ENCODE measurements at regions not wholly inside any gene's neighbourhood (a gene's known extent, or its start where the extent isn't known, plus 50 kb on each side); places are given as distances from the start of the nearest gene placed in this dataset.

DNA sequence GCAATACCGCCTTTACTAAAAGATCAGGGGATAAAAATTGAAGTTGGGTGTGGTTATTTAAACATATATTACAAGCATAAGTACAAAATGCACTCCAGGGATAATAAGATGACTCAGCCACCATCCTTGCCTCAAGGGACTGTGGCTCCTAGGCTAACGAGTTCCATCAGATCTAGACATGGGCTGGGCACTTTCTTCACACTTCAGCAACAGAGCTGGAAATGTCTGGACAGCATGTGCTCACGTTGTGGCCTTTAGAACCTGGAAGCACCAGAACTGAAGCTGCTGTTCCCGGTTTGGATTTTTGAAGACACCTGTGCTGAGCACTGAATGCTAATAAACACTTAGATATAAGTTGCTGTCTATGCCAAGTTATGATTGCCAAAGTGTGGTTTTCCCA, 384.2 kb upstream of the SALL3 start:
- no peak for DNase-seq (ENCODE audit: low read depth, low spot score)

DNA sequence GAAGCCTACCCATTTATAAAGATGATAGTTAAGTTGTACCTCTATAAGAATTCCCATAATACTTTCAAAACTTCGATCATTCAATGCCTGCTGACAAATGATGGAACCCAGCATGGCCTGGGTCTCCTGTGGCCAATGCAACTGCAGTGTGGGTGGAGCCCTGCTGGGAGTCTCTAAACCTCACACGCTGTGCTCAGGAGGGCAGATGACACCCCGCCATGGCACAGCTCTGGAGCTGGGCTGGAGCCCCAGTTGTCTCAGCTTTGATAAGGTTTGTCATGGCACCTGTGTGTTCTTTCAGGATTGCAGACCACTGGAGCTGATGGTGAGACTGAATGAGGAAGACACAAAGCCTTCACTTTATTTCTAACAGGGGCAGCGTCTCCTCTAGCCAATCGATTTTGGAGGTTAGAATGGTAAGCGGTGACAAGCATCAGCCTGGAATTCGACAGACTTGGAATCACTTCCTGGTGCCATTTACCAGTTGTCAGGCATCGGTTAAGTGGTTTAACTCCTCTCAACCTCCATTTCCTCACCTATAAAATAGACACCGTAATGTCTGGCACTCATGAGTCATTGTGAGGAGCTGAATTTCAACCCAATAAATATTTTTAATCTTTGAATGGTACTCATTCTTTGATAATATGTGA, 383.6 kb upstream of the SALL3 start:
- DNase-seq (ENCODE audit: low read depth, low spot score), result no peak

DNA sequence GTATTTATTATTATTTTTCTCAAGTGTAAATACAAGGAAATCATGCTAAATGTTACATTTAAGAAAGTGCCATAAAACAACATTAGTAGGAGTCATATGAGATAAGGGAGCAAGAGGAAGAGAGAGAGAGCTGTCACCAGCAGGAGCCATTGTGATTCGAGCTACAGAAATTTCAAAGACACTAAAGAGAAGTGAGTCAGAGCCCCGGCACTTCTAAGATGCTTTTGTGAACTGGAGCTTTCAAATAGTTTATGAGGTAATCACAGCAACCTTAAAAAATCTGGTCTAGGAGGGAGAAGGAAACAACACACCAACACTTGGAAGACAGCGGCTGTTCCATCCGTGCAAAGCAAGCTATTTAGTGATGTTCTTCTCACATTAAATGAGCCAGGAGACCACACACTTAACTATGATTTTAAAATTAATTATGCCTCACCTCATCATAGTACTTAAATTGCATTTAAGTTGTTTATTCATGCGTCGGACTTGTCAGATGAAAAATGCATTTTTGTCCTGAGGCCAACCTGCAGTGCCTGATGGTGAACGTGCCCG, 382.7 kb upstream of the SALL3 start:
- peak; percentile 9 for DNase-seq (ENCODE audit: low read depth, low spot score)

DNA sequence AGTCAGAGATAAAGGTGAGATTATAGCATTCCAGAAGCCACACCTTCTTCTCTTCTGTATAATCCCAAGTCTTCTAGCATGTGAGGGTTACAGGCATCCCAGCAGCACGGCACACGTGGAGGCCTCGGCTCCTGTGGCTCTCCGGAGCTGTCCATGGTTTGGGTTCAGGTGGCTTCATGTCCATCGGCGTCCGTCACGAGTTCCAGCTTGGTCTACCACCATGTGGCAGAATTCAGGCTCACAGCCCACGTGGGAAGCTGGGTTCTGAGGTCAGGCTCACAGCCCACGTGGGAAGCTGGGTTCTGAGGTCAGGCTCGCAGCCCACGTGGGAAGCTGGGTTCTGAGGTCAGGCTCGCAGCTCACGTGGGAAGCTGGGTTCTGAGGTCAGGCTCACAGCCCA, 378.3 kb upstream of the SALL3 start:
- DNase-seq (ENCODE audit: low read depth, low spot score), result no peak

DNA sequence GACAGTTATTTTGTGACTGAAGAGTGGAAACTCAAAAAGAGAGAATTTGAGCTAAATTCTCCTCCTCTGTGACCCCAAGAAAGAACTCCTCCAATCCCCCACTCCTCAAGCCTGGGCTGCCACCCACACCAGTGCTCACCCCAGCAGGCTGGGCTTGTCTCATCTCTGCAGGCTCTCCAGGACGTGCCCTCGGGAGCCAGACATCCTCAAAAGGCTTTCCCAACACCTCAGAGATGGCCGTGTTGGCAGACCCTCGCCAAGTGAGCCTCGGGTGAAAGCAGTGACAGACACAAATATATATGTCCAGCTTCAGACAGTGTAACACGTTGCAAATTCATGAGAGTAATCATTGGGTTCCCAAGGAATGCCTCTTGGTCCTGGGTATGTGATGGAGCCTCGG, 377.7 kb upstream of the SALL3 start:
- no peak for DNase-seq (ENCODE audit: low read depth, low spot score)

DNA sequence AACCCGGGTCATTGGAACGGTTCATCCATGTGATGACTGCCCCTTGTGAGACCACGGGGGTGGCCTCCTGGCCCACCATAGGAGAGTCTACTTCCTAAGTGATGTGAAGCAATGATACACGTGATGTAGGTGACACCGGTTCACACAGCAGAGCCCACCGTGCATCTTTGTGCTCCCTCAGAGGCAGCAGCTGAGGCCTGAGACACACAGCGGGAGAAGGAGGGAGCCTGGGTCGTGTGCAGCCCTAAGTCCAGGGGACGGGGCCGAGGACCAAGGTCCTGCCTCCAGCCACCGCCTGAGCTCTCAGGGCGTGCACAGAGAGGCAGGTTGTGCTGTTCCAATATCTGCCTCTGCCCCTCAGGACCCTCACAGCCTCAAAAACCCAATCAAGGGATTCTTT, 377.2 kb upstream of the SALL3 start:
- DNase-seq (ENCODE audit: low read depth, low spot score), result no peak

DNA sequence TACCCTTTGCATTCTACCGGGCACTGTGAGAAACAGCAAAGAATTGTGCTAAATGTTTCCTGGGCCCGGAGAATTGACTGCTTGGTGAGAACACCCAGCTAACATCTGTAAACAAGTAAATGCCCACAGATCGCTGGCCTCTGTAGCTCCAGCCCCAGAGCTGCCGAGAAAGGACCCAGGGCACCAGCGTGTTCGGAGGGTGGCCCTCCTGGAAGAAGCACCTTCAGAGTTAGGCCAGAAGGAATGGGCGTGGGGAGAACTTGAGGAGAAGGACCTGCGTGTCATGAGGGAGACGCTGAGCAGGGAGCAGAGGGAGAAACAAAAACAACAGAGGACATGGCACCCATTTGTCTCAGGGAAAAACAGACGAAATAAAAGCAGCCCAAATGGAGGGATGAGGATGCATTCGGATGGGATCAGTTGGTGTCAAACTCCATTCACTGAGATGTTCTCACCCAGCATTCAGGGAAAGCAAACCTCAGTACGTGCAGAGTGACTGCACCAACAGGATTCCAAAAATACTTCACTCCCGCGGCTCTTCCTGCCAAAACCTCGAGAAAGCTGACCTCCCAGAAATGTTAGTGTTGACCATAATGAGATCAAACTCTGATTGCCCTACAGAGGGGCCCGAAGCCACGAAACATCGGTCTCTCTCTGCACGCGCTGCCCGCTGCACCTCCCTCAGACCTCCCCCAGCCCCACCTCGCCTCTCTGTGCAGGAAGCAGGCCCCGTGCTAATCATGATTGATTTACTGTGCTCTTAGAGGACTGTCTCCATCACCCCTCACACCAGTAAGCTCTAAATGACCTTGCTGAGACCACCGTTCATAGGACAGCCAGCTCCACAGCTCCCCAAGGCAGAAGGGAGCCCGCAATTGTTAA, 376.3 kb upstream of the SALL3 start:
- DNase-seq (ENCODE audit: low read depth, low spot score), result no peak

DNA sequence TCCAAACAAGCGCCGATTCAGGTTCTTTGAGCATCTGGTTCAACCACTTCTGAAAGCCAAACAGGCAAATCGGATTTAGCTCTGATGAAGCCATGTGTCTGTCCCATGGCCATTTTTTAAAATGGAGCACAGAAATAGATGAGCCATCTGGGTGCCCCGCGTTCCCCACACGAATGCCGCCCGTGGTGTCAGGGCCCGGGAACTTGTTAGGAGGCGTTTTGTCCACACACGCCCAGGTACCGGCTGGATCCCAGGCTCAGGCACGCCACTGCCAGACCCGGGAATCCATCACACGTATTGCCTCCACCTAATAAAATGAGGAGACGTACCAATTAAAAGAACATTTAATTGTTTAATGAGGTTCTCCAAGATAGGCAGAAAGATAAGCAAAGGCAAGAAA, 374.4 kb upstream of the SALL3 start:
- DNase-seq (ENCODE audit: low read depth, low spot score), result no peak

DNA sequence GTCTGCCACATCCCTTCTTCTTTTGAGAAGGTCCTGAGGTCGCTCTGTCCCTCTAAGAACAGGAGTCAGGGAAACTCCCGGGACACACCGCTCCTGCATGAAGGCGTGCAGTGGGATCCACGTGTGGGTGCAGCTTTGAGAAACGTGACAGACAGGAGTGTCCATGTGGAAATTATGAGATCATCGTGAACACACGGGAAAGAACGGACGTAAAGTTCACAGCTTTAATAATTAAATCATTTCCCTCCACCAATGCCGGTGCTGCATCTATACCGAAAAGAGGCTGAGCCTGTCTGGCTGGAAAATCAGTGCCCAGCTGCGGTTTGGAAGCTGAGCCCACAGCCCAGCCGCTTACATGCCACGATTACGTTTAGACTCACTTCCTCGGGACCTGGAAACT, 372.4 kb upstream of the SALL3 start:
- no peak for DNase-seq (ENCODE audit: low read depth, low spot score)

DNA sequence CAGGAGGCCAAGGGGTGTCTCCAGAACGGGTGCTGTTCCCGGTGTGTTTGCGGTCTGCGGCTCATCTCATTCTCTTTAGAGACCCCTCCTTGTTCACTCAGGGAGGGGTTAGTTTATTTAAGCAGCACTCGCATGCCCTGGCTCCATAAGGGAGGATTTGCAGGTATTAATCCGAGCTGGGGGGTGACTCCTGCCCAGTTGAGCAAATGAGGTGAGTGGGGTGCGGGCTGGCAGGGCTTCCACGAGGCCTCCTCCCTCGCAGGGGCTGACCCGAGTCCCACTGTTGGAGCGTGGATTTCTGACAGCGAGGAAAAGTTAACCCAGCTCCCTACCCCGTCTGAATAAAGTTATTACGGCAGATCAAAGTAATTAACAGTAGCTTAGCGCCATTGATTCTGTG, 371.8 kb upstream of the SALL3 start:
- no peak for DNase-seq (ENCODE audit: low read depth, low spot score)

DNA sequence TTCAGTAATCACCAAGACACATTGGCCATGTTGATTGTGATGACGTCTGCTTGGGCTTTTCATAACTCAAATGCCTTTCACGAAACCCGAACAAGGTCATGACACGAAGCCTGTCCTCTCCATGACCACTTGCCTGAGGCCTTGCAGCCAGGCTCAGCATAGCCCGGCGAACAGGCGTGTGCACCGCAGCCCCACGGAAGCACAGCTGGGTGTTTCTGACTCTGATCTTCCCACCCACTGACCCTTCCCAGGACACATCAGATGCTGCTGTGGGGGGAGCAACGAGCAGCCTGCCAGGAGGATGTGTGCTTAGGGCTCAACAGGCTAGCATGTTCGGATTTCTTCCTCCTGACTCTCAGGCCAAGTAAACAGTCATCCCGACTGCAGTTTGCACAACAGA, 369.4 kb upstream of the SALL3 start:
- DNase-seq (ENCODE audit: low read depth, low spot score), result no peak

DNA sequence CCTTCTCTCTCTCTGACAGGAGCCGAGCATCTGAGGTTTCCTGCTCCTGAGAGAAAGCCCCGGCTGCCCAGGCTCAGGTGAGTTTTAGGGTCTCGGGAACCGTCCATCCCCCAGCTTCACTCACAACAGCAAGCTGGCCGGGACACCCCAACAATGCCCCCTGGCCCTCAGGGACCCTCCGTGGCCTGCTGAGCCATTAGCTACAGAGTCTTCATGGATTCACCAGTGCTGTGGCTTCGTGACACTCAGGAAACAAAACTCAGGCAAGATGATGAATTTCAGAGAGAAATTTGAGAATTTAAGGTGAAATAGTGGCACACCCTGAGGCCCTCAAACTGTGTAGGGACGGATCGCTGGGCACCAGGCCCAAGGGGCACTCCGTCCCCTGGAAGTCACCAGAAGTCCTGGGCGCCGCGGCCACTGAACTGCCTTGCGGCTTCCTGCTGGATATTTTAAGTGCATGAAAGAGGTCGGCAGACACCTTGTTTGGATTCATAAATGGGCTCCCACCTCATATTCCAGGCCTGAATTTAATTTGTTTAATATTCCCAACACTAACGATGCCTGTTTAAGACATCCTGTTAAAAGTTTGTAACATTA, 368.3 kb upstream of the SALL3 start:
- DNase-seq (ENCODE audit: low read depth, low spot score), result no peak

DNA sequence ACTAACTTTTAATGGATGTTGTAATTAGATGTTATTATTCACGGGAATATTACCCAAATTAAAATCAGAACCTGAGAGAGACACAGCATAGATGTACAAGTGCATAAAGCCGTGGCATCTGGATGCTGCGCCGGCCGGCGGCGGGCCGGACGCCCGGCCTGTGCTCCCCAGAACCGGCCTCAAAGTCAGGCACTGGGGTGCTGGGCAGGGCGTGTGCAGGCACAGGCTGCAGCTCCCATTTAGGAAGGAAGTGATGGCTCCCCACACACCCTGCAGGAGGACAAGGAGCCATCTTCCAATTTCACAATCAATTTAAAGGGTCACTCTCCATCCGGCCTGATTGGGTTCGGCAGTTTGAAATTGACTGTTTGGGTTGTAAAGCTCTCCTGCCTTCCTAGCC, 367.7 kb upstream of the SALL3 start:
- no peak for DNase-seq (ENCODE audit: low read depth, low spot score)

DNA sequence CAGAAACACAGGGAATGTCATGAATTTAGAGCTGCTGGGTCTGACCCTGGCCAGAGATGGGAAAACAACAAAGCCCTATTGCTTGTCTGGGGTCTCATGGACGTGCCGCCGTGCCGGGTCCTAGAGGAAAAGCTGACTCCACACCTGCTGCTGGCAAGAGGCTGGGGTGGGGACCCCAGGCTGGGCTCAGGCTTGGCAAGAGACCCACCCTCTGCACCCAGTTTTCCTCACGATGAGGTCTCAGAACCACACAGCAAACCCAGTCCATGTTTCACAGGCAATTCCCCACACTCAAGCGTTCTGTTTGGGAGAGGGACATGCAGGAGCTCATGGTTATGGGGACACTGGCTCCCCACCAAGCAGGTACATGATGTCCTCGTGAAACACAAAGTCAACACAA, 367.3 kb upstream of the SALL3 start:
- DNase-seq (ENCODE audit: low read depth, low spot score), result no peak

DNA sequence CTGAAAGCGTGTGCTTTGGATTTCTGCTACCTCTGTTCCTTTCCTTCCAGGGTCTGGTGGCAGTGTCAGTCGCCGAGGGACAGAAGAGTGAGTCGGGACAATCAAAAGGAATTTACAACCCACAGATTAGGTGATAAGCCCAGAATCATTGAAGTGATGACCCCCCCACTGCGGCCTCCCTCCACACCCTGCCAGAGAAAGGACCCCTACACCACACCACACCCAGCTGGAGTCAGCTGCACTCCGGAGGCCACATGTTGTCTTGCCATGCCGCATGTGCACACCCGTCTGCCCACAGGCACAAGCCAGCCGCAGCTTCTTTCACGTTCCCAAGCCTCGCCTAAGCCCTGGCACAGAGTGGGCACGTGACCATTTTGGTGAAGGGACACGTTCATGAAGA, 366.8 kb upstream of the SALL3 start:
- DNase-seq (ENCODE audit: low read depth, low spot score), result no peak

DNA sequence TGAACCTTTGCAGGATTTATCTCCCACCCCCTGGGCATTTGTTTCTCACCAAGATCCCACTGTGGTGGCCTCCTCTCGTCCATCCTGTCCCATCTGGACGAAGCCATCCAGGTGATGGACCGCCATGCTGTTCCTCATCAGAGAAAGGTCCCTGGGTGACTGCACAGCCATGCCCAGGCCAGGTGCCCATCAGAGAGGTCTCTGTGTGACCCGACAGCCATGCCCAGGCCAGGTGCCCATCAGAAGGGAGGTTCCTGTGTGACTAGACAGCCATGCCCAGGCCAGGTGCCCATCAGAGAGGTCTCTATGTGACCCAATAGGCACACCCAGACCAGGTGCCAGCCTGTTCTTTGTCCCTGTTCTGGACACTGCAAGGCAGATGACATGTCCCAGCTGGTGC, 360.9 kb upstream of the SALL3 start:
- no peak for DNase-seq (ENCODE audit: low read depth, low spot score)

DNA sequence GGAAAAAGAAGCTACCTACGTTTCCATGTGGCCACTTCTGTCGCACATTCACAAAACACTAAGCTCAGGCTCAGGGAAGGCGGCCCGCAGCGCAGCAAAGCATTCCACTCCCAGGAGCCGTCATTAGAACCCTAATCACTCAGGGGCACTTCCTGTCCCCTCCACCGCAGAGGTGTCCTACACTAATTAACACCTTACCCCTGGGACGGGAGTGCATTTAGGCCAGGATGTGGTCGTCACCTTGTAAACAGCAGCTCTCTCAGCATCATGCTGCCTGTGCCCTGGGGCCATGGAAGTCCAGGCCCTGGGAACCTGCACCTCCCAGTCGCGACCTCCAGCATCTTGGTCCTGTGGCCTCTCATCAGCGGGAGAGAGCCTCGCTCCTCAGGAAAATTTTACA, 359.8 kb upstream of the SALL3 start:
- no peak for DNase-seq (ENCODE audit: low read depth, low spot score)

DNA sequence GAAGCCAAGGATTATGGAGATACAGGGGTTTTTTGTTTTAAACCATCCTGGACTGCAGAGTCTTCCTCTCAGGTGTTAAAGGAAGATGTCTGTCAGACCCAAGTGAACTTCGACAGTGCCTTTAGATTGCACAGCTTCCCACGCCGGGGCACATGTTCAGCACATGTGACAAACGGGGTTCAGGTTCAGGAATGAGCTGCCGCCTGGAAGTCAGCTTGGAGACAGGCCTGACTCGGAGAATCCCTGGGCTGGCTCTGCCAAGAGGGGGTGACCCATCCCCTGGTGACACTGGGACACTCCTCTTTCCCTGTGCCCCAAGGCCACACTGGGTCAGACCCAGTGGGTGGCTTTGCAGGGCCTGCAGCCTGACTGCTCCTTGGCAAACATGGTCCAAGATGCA, 359.3 kb upstream of the SALL3 start:
- no peak for DNase-seq (ENCODE audit: low read depth, low spot score)

DNA sequence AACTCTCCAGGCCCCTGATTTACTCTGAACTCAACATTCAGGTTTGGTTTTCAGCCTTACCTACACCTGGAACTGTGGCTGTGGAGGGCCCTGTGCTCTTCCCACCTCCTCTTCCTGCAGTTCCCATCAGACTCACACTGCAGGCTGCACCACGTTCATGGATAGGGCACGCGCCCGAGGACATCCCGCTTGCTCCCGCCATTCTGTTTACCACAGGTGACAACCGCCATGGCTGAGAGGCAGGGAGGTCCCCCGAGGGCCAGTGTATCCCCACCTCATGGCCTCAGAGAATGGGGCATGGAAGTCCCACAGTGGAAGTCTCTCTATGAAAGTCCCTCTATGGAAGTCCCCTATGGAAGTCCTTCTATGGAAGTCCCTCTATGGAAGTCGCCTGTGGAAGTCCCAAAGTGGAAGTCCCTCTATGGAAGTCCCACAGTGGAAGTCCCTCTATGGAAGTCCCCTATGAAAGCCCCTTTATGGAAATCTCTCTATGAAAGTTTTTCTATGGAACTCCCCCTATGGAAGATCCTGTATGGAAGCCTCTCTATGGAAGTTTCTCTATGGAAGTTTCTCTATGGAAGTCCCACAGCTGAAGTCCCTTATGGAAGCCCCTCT, 358.4 kb upstream of the SALL3 start:
- DNase-seq (ENCODE audit: low read depth, low spot score), result no peak

DNA sequence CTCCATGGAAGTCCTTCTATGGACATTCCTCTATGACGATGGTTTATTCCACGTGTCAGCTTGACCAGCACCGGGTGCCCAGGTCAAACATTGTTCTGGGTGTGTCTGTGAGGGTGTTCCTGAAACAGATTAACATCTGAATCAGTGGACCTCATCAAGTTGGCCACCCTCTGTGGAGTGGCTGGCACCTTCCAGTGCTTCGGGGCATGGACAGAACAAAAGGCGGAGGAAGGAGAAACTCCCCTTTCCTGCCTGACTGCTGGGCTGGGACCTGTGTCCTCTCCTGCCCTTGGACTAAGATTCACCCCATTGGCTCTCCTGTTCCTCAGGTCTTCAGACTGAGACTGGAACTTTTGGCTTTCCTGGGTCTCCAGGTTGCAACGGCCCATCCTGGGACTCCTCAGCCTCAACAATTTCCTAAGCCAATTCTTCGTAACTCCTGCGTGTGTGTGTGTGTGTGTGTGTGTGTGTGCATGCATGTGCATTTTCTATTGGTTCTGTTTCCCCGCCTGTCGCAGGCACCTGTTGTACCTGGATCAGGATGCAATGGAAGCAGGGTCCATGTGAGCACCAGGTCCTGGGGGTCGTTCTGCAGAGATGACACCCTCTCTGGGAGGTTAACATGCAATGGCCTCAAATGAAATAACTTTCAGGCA, 357.2 kb upstream of the SALL3 start:
- DNase-seq (ENCODE audit: low read depth, low spot score), result no peak

DNA sequence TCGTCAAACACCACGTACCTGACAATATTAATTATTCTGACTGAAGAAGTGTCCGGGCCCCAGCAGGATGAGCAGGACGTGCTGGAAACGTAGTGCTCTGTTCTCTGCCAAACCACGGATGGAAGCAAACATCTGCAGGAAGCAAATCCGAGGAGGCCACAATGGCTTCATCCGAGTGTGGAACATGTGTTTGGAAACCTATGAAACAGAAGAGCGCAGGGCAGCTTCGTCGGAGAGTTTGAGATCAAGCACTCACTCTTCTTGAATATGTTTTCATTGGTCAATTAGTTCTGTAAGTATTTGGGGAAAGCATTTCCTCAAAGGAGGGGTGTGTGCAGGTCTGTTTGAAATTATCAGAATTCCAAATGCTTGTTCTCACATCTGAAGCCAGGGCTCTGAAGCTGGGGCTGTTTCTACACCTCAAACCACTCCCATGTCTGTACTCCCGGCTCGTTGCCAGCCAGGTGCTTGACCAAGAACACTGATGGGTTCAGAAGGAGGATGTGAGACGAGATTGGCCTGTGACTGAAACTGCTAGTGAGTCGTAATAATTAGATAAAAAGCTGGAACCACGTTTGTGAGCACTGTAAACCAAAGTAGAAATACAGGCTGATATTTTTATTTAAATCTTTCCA, 356.6 kb upstream of the SALL3 start:
- DNase-seq (ENCODE audit: low read depth, low spot score), result no peak

Measured in iPS DF 19.7 (cell line).